IMR-90 (cell line): ENCODE measurements at regions not wholly inside any gene's neighbourhood (a gene's known extent, or its start where the extent isn't known, plus 50 kb on each side); places are given as distances from the start of the nearest gene placed in this dataset.

ENCODE experiments used
- ATAC-seq: fragments of 200-7000 bp; cut with Tn5 transposase; 2 replicates; pipeline ENCODE4 v1.9.1; 2020; ENCODE audit warnings: low read depth, mild to moderate bottlenecking, moderate library complexity
- BruUV-seq: library from RNA; stranded (reverse); fragments of 400-500 nt; replicated peaks from 2 replicates; lab custom pipeline; 2021; lab: Mats Ljungman, UMichigan
- CTCF ChIA-PET: fragments of 300-600 bp; formaldehyde crosslinking; extraction: SDS; loops from one replicate; lab custom pipeline; 2021; ENCODE audit warnings: antibody characterized with exemption; lab: Yijun Ruan, JAX
- POLR2A ChIA-PET: fragments of 300-600 bp; sonication (Branson Sonifier 250); formaldehyde crosslinking; loops from one replicate; lab custom pipeline; 2022; ENCODE audit warnings: antibody characterized with exemption; ENCODE audit not compliant: unreplicated experiment; lab: Charles Lee
- DNase-seq: peaks from one replicate; pipeline ENCODE4 v3.0.0; 2013
- H2AFZ ChIP-seq: replicated peaks from 2 replicates; pipeline ENCODE3; 2013; ENCODE audit warnings: low read length, mild to moderate bottlenecking; ENCODE audit not compliant: poor library complexity
- H2AK5ac ChIP-seq: 2 replicates; pipeline ENCODE4 v1.6.1; 2013; ENCODE audit warnings: low read depth, low read length, inconsistent platforms
- H2AK9ac ChIP-seq: replicated peaks from 2 replicates; pipeline ENCODE3; 2013; ENCODE audit warnings: mild to moderate bottlenecking, low read depth, low read length, moderate library complexity; ENCODE audit not compliant: poor library complexity
- H2BK120ac ChIP-seq: 2 replicates; pipeline ENCODE4 v1.6.1; 2013; ENCODE audit warnings: low read depth, low read length, inconsistent platforms
- H2BK15ac ChIP-seq: 3 replicates; pipeline ENCODE4 v1.6.1; 2013; ENCODE audit warnings: low read depth, low read length, inconsistent platforms
- H2BK20ac ChIP-seq: 2 replicates; pipeline ENCODE4 v1.6.1; 2013; ENCODE audit warnings: low read depth, mild to moderate bottlenecking, inconsistent platforms, low read length, moderate library complexity
- H2BK5ac ChIP-seq: 2 replicates; pipeline ENCODE4 v1.6.1; 2013; ENCODE audit warnings: mild to moderate bottlenecking, low read depth, low read length, inconsistent platforms; ENCODE audit not compliant: poor library complexity, severe bottlenecking
- H3K14ac ChIP-seq: replicated peaks from 2 replicates; pipeline ENCODE4 v1.6.1; 2013; ENCODE audit warnings: low read depth, low read length, inconsistent platforms
- H3K18ac ChIP-seq: 2 replicates; pipeline ENCODE4 v1.6.1; 2013; ENCODE audit warnings: low read depth, low read length, control low read depth
- H3K23ac ChIP-seq: 2 replicates; pipeline ENCODE4 v1.6.1; 2013; ENCODE audit warnings: low read depth, low read length, inconsistent platforms
- H3K27ac ChIP-seq: 2 replicates; pipeline ENCODE4 v1.5.1; 2013; ENCODE audit warnings: mild to moderate bottlenecking, control low read depth, low read length; ENCODE audit not compliant: insufficient read depth
- H3K27me3 ChIP-seq: 2 replicates; pipeline ENCODE4 v1.6.1; 2013; ENCODE audit warnings: low read length; ENCODE audit not compliant: control insufficient read depth, insufficient read depth
- H3K36me3 ChIP-seq: 2 replicates; pipeline ENCODE4 v1.6.1; 2013; ENCODE audit warnings: low read length, mixed read lengths; ENCODE audit not compliant: control insufficient read depth, insufficient read depth
- H3K4ac ChIP-seq: 2 replicates; pipeline ENCODE4 v1.6.1; 2013; ENCODE audit warnings: low read depth, low read length, inconsistent platforms
- H3K4me1 ChIP-seq: 2 replicates; pipeline ENCODE4 v1.6.1; 2013; ENCODE audit warnings: low read length, mixed read lengths; ENCODE audit not compliant: control insufficient read depth, insufficient read depth
- H3K4me2 ChIP-seq: 2 replicates; pipeline ENCODE4 v1.6.1; 2013; ENCODE audit warnings: low read depth, mild to moderate bottlenecking, control low read depth, low read length, moderate library complexity
- H3K4me3 ChIP-seq: 2 replicates; pipeline ENCODE4 v1.5.1; 2013; ENCODE audit warnings: low read depth, mild to moderate bottlenecking, control low read depth, low read length, moderate library complexity; ENCODE audit not compliant: insufficient read depth
- H3K56ac ChIP-seq: 2 replicates; pipeline ENCODE4 v1.6.1; 2013; ENCODE audit warnings: low read length, inconsistent platforms; ENCODE audit not compliant: insufficient read depth; ENCODE audit errors: extremely low read depth
- H3K79me1 ChIP-seq, 2 experiments: 2 replicates each; pipeline ENCODE4 v1.6.1; 2013; ENCODE audit warnings: low read length in 2 of 2, inconsistent platforms in 1 of 2, low read depth in 1 of 2
- H3K9ac ChIP-seq: 2 replicates; pipeline ENCODE4 v1.6.1; 2013; ENCODE audit warnings: low read depth, low read length, control low read depth
- H3K9me1 ChIP-seq: 2 replicates; pipeline ENCODE4 v1.6.1; 2013; ENCODE audit warnings: low read length, inconsistent platforms; ENCODE audit not compliant: insufficient read depth
- H3K9me3 ChIP-seq: 2 replicates; pipeline ENCODE4 v1.6.1; 2013; ENCODE audit warnings: low read length; ENCODE audit not compliant: control insufficient read depth, insufficient read depth
- H4K20me1 ChIP-seq: 2 replicates; pipeline ENCODE4 v1.6.1; 2013; ENCODE audit warnings: low read length, inconsistent platforms; ENCODE audit not compliant: insufficient read depth
- H4K5ac ChIP-seq: 2 replicates; pipeline ENCODE4 v1.6.1; 2013; ENCODE audit warnings: mild to moderate bottlenecking, low read depth, low read length, control low read depth
- H4K8ac ChIP-seq, 2 experiments: 2 replicates each; pipeline ENCODE4 v1.6.1; 2013; ENCODE audit warnings: low read depth in 2 of 2, low read length in 2 of 2, control low read depth in 1 of 2, inconsistent platforms in 1 of 2
- H4K91ac ChIP-seq: 2 replicates; pipeline ENCODE4 v1.6.1; 2013; ENCODE audit warnings: low read depth, low read length, inconsistent platforms; ENCODE audit not compliant: insufficient read depth
- NFE2L2 ChIP-seq: fragments of 150-350 bp; IDR thresholded peaks from 2 replicates; pipeline ENCODE4 v1.6.1; 2016; ENCODE audit warnings: low read depth, mild to moderate bottlenecking, low read length
- WGBS, 2 experiments: methylation state at CpG; one replicate each; pipeline versions ENCODE4 v1.1.5 to v1.1.7; 2013; ENCODE audit warnings: missing lambda C conversion rate in 2 of 2; ENCODE audit not compliant: insufficient read length in 1 of 2; ENCODE audit errors: extremely low coverage in 2 of 2; 5-methylcytosine and 5-hydroxymethylcytosine counted together
- dilution Hi-C: fragments of 300-500 bp; cut with HindIII; formaldehyde crosslinking; loops from one replicate; pipeline ENCODE4 v1.14.3; 2018; ENCODE audit warnings: low sequenced_read_pairs; ENCODE audit not compliant: unreplicated experiment
- in situ Hi-C: fragments of 300-500 bp; cut with MboI; formaldehyde crosslinking; loops from 3 replicates; pipeline ENCODE4 v1.14.3; 2019; ENCODE audit warnings: low sequenced_read_pairs, inconsistent platforms, mixed read lengths
- intact Hi-C: fragments of 100-400 bp; cut with micrococcal nuclease; formaldehyde crosslinking; loops from 2 replicates; pipeline ENCODE4 v1.10.0; 2022
- TF ChIP-seq, protein P1 (sequence below): fragments of 150-350 bp; IDR thresholded peaks from 2 replicates; pipeline ENCODE4 v1.6.1; 2017; ENCODE audit warnings: mild to moderate bottlenecking, antibody characterized with exemption, low read length, low read depth

DNA sequence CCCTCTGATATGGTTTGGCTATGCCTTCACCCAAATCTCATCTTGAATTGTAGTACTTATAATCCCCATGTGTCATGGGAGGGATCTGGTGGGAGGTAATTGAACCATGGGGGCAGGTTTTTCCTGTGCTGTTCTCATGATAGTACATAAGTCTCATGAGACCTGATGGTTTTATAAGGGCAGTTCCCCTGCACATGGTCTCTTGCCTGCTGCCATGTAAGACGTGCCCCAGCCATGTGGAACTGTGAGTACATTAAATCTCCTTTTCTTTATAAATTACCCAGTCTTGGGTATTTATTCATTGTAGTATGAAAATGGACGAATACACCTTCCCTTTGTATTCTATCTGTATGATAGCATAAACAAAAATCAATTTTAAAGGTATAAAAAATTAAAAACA lies 333.4 kb upstream of the FBXO33 start:
- Histone ChIP-seq H4K91ac (no peak overlapping the region), H3K9me3 (peaks cover 15% of the 10 kb centered on the region), H3K9ac (no peak overlapping the region), H3K18ac (no peak overlapping the region), H3K4me3 (no peak overlapping the region), H2BK20ac (no peak overlapping the region), H2BK120ac (no peak overlapping the region), H3K27ac (no peak overlapping the region), H3K56ac (no peak overlapping the region), H4K8ac (no peak overlapping the region), H3K79me1 (no peaks in the 10 kb centered on the region), H2BK15ac (no peak overlapping the region), H3K4me1 (no peaks in the 10 kb centered on the region), H2AK5ac (no peak overlapping the region), H3K4ac (no peak overlapping the region), H3K9me1 (no peaks in the 10 kb centered on the region), H3K14ac (no peak overlapping the region), H3K36me3 (no peaks in the 10 kb centered on the region), H3K4me2 (no peak overlapping the region), H3K23ac (no peak overlapping the region), H2BK5ac (no peak overlapping the region), H4K20me1 (no peaks in the 10 kb centered on the region), H3K27me3 (no peaks in the 10 kb centered on the region), H2AFZ (no peak overlapping the region), H4K5ac (no peak overlapping the region), H2AK9ac (no peak overlapping the region)
- CTCF ChIA-PET, result no interaction called here
- no peak for DNase-seq
- ATAC-seq, result no peak
- no CpG with 5 or more reads among the region's 2 CpGs for WGBS, 2 experiments
- intact Hi-C loops, result no loop called here
- dilution Hi-C loops, result no loop called here
- BruUV-seq, result no TSS peak
- POLR2A ChIA-PET, result no interaction called here
- in situ Hi-C loops, result no loop called here
- no peak for TF ChIP-seq NFE2L2
- TF ChIP-seq, protein P1, sequence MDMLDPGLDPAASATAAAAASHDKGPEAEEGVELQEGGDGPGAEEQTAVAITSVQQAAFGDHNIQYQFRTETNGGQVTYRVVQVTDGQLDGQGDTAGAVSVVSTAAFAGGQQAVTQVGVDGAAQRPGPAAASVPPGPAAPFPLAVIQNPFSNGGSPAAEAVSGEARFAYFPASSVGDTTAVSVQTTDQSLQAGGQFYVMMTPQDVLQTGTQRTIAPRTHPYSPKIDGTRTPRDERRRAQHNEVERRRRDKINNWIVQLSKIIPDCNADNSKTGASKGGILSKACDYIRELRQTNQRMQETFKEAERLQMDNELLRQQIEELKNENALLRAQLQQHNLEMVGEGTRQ, result no peak
